ENCODE measurements at regions not wholly inside any gene's neighbourhood (a gene's known extent, or its start where the extent isn't known, plus 50 kb on each side); places are given as distances from the start of the nearest gene placed in this dataset.

DNA sequence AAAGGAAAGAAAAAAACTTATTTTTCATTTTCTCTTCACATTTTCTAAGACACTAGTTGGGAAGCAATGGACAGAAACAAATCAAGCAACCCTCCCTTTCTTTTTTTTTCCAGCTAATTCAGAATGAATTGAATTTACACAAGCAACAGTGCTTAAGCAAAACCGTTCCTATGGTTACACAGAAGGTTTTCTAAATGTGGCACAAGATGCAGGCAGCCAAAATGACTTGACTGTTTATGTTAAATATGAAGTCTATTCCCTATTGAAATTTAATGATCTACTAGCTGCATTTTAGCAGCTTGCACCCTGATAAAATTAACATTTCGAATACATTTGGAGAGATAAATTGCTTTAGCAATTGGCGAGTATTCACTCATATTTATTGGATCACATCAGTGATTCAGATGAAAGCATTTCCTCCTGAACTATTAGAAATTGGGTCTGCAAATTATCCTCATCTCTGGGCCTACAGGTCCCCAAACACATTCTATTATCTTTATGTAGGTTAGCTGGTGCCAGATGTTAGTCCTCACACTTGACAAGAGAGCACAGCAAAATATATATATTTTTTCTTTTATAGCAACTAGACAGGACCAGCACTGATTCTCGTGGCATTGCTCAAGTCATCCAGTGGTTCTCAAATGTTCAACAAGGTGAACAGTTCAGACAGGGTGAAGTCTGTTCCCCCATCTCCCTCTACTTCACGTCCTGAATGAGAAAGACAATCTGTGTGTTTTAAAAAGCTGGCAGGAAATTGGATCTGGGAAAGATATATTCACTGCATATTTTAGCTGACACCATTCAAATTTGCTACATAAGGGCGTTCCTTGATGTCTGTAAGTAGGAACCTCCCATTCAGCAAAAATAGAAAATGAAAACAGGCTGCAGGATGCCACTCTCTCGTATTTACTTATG is 463.6 kb upstream of the KCNMB2 start:
- no peaks in the 10 kb centered on the region for H3K9me3 ChIP-seq (ENCODE audit: control insufficient read depth in 1 of 2, low read length in 2 of 2)
- no peak overlapping the region for H3K27ac ChIP-seq (ENCODE audit: low read depth, low read length)
- no peaks in the 10 kb centered on the region for H3K27me3 ChIP-seq (ENCODE audit: control insufficient read depth in 1 of 2, insufficient read depth in 2 of 2, low read length in 2 of 2)
- no peaks in the 10 kb centered on the region for H3K36me3 ChIP-seq (ENCODE audit: control insufficient read depth in 1 of 2, insufficient read depth in 2 of 2, low read length in 2 of 2)
- no peaks in the 10 kb centered on the region for H3K4me1 ChIP-seq (ENCODE audit: control insufficient read depth in 1 of 2, insufficient read depth in 2 of 2, low read length in 2 of 2)
- no peak overlapping the region for H3K4me3 ChIP-seq (ENCODE audit: low read depth in 1 of 2, low read length in 2 of 2)
- no peak overlapping the region for H3K9ac ChIP-seq (ENCODE audit: low read depth in 1 of 2, low read length in 2 of 2)

DNA sequence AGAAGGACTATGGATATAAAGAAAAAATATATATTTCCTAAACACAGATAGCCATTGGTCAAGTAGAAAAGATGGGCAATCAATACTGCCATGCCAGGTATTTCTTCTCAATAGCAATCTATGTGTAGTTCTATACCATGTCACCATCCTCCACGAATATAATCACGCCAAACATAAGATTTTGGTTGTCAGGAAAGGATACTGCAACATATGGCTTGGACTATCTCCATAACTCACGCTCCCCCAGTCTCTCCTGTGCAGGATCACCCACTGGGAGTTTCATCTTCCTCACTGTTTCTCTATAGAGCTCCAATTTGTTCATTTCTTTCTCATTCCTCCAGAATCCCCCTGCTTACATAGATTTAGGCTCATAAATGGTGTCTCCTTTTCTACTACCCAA is 462.9 kb upstream of the KCNMB2 start:
- Histone ChIP-seq H3K9ac (ENCODE audit: low read depth in 1 of 2, low read length in 2 of 2) (no peak overlapping the region), H3K4me3 (ENCODE audit: low read depth in 1 of 2, low read length in 2 of 2) (no peak overlapping the region), H3K36me3 (ENCODE audit: control insufficient read depth in 1 of 2, insufficient read depth in 2 of 2, low read length in 2 of 2) (no peaks in the 10 kb centered on the region), H3K27me3 (ENCODE audit: control insufficient read depth in 1 of 2, insufficient read depth in 2 of 2, low read length in 2 of 2) (no peaks in the 10 kb centered on the region), H3K27ac (ENCODE audit: low read depth, low read length) (no peak overlapping the region), H3K4me1 (ENCODE audit: control insufficient read depth in 1 of 2, insufficient read depth in 2 of 2, low read length in 2 of 2) (no peaks in the 10 kb centered on the region), H3K9me3 (ENCODE audit: control insufficient read depth in 1 of 2, low read length in 2 of 2) (no peaks in the 10 kb centered on the region)

DNA sequence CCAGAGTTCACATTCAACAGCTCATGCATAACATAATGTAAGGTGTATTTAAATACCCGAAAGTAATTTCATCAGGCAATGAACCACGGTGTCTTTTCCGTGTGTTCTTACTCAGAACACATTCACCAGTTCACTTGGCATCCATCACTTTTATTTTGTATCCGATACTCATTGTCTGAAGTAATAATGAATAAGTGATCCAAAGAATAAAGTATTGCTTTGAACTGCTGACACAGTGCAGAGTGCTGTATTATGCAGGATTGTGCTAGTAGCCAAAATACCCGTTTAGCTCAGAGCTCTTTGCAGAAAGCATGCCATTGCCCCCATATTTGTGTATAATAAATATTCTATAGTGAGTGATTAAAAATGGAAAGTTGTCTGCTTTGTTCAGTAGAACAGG is 460.9 kb upstream of the KCNMB2 start:
- no peaks in the 10 kb centered on the region for H3K27me3 ChIP-seq (ENCODE audit: control insufficient read depth in 1 of 2, insufficient read depth in 2 of 2, low read length in 2 of 2)
- no peak overlapping the region for H3K9ac ChIP-seq (ENCODE audit: low read depth in 1 of 2, low read length in 2 of 2)
- H3K36me3 ChIP-seq (ENCODE audit: control insufficient read depth in 1 of 2, insufficient read depth in 2 of 2, low read length in 2 of 2), result no peaks in the 10 kb centered on the region
- H3K27ac ChIP-seq (ENCODE audit: low read depth, low read length), result no peak overlapping the region
- no peak overlapping the region for H3K4me3 ChIP-seq (ENCODE audit: low read depth in 1 of 2, low read length in 2 of 2)
- no peaks in the 10 kb centered on the region for H3K9me3 ChIP-seq (ENCODE audit: control insufficient read depth in 1 of 2, low read length in 2 of 2)
- H3K4me1 ChIP-seq (ENCODE audit: control insufficient read depth in 1 of 2, insufficient read depth in 2 of 2, low read length in 2 of 2), result no peaks in the 10 kb centered on the region

DNA sequence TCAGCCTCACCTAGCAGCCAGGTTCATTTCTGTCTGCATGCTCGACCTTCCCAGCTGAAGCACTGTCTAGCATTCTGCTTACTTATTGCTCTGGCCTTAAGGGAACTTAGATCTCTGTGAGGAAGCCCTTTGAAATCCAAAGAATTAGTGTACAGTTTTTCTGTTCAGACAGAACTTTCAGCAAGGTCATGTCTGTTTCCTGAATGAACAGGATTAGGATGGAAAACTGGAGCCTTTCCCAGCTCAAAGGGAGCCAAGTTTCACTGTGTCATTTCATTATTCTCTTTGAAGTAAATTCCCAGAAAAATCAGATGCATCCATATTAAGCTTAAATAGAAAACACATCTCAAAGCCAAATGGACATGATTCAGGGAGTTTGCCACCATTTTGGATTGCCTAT is 457.3 kb upstream of the KCNMB2 start:
- H3K27ac ChIP-seq (ENCODE audit: low read depth, low read length), result no peak overlapping the region
- H3K9me3 ChIP-seq (ENCODE audit: control insufficient read depth in 1 of 2, low read length in 2 of 2), result no peaks in the 10 kb centered on the region
- H3K27me3 ChIP-seq (ENCODE audit: control insufficient read depth in 1 of 2, insufficient read depth in 2 of 2, low read length in 2 of 2), result no peaks in the 10 kb centered on the region
- H3K9ac ChIP-seq (ENCODE audit: low read depth in 1 of 2, low read length in 2 of 2), result no peak overlapping the region
- peaks cover 0 to 4% of the 10 kb centered on the region in 2 donors for H3K4me1 ChIP-seq (ENCODE audit: control insufficient read depth in 1 of 2, insufficient read depth in 2 of 2, low read length in 2 of 2)
- H3K4me3 ChIP-seq (ENCODE audit: low read depth in 1 of 2, low read length in 2 of 2), result no peak overlapping the region
- H3K36me3 ChIP-seq (ENCODE audit: control insufficient read depth in 1 of 2, insufficient read depth in 2 of 2, low read length in 2 of 2), result no peaks in the 10 kb centered on the region

DNA sequence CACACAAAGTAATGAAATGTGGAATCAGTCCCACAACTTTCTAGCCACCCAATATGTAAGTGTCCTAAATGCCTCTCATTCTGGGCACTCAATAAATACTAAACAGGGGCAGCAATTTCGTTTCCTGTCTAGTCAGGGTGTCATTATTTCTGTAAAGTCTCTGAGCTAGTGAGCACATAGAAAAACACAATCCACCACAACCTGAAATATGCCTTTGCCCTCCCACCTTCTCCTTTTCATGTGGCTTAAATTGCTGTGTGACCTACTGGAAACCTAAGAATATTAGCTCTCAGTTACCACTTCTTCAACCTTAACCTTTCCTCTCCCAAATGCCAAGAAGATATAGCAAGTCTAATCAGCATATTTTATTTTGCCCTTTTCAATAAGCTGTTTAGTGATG is 456.3 kb upstream of the KCNMB2 start:
- peaks cover 2 to 14% of the 10 kb centered on the region in 2 donors for H3K4me1 ChIP-seq (ENCODE audit: control insufficient read depth in 1 of 2, insufficient read depth in 2 of 2, low read length in 2 of 2)
- H3K9ac ChIP-seq (ENCODE audit: low read depth in 1 of 2, low read length in 2 of 2), result no peak overlapping the region
- H3K27me3 ChIP-seq (ENCODE audit: control insufficient read depth in 1 of 2, insufficient read depth in 2 of 2, low read length in 2 of 2), result no peaks in the 10 kb centered on the region
- H3K36me3 ChIP-seq (ENCODE audit: control insufficient read depth in 1 of 2, insufficient read depth in 2 of 2, low read length in 2 of 2), result no peaks in the 10 kb centered on the region
- no peaks in the 10 kb centered on the region for H3K9me3 ChIP-seq (ENCODE audit: control insufficient read depth in 1 of 2, low read length in 2 of 2)
- no peak overlapping the region for H3K4me3 ChIP-seq (ENCODE audit: low read depth in 1 of 2, low read length in 2 of 2)
- H3K27ac ChIP-seq (ENCODE audit: low read depth, low read length), result no peak overlapping the region

DNA sequence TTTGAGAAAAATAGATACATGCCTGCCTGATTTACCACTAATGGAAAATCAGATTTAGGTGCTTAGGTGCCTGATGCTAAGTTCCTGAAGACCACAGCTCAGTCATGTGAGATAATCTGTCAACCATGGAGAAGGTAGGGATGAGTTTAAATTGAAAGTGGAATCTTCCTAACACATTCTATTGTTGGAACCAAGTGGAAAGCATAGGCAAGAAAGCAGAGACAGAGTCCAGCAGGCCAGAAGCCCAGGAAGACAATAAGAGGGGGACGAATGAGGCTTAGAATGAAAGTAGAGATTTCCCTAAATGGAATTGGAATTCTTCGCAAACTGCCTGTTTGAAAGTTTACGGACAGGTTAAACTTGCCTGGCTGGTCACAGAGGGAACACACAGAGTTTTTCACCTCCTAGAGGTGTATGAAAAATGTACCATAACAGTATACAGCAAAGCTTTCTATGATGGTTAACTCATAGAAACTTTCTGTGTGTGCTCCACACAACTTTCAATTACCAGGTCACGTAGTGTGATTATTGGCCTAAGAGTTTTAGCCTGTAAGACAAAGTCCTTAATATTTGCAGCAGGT is 453.8 kb upstream of the KCNMB2 start:
- Histone ChIP-seq H3K36me3 (ENCODE audit: control insufficient read depth in 1 of 2, insufficient read depth in 2 of 2, low read length in 2 of 2) (no peaks in the 10 kb centered on the region), H3K4me3 (ENCODE audit: low read depth in 1 of 2, low read length in 2 of 2) (no peak overlapping the region), H3K27ac (ENCODE audit: low read depth, low read length) (no peak overlapping the region), H3K4me1 (ENCODE audit: control insufficient read depth in 1 of 2, insufficient read depth in 2 of 2, low read length in 2 of 2) (peaks cover 10 to 33% of the 10 kb centered on the region in 2 donors), H3K9me3 (ENCODE audit: control insufficient read depth in 1 of 2, low read length in 2 of 2) (no peaks in the 10 kb centered on the region), H3K9ac (ENCODE audit: low read depth in 1 of 2, low read length in 2 of 2) (no peak overlapping the region), H3K27me3 (ENCODE audit: control insufficient read depth in 1 of 2, insufficient read depth in 2 of 2, low read length in 2 of 2) (no peaks in the 10 kb centered on the region)

DNA sequence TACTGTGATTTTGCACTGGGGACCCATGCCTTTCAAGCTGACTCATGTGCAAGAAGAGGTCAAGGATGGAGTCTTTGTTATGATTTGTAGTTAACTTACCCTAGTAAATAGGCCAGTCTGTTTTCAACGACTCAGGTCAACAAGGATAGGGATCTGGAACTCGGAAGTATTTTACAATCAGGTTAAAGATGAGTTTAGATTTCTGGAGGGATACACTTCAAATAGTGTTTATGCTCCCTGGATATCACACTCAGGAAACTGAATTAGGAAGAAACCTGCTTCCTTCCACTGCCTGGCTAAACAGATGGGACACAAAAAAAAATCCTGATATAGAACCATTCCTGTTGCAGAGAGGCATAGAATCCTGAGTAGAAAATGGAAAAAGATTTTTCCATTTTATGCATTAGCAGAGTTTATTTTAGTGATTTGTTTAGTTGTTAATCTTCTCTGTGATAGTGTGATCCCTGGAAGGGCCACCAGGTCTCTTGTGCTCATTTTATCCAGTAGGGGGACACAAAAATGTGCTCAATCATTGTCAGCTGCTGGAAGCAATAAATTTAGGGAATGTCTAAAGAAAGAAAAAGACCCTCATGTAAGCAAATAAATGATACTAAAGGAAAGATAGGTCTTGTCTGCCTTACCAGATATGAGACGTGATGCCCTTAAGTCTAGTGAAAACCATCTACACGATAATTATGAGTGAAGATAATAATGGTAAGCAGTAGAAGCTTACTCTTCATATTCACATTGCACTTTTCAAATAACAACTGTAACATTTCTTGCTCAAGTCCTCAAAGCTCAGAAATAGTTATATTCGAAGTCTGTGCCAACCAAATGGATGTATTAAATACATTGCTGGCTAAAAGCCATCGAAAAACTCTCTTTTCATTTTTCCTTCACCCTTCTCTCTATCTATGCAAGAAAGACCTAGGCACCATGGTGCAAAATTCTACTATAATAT is 452.1 kb upstream of the KCNMB2 start:
- Histone ChIP-seq H3K4me3 (ENCODE audit: low read depth in 1 of 2, low read length in 2 of 2) (no peak overlapping the region), H3K27me3 (ENCODE audit: control insufficient read depth in 1 of 2, insufficient read depth in 2 of 2, low read length in 2 of 2) (no peaks in the 10 kb centered on the region), H3K36me3 (ENCODE audit: control insufficient read depth in 1 of 2, insufficient read depth in 2 of 2, low read length in 2 of 2) (no peaks in the 10 kb centered on the region), H3K4me1 (ENCODE audit: control insufficient read depth in 1 of 2, insufficient read depth in 2 of 2, low read length in 2 of 2) (peaks cover 10 to 35% of the 10 kb centered on the region in 2 donors), H3K9ac (ENCODE audit: low read depth in 1 of 2, low read length in 2 of 2) (no peak overlapping the region), H3K9me3 (ENCODE audit: control insufficient read depth in 1 of 2, low read length in 2 of 2) (no peaks in the 10 kb centered on the region), H3K27ac (ENCODE audit: low read depth, low read length) (no peak overlapping the region)

DNA sequence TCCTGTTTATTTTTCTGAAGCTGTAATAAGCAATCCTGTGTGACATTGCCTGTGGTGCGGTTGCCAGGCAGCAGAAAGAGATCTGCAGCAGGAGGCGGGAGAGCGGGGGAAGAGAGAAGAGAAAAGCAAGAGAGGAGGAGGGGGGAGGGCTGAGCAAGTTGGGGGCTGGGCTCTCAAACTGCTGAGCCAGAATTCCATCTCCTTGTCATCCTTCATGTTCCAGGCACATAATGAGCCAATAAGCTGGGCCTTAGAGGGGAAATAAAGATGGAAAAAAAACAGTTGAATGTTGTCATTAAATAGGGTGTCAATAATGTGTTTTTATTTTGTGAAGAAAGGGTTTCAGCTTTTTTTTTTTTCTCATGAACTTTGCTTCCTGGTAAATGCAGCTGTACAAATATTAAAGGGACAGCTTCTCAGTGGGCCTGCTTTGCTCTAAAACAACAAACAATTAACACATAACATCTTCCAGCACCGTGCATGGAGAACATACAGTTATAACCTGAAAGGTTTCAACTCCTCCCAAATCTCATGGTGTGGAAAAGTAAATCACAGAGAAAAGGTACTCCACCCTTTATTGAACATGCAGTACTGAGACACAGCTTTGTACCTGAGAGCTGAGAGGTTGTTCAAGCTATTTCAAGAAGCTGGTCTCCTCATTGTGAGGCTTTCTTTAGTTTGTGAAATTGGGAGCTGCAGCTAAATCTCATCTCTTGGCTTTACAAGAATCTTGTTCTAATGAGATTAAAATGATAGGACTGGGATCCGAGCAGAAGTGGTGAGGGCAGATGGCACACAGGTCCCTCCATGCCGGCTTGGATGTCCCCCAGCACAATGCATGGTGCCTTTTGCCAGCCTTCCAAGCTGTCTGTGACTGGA is 451.1 kb upstream of the KCNMB2 start:
- H3K4me1 ChIP-seq (ENCODE audit: control insufficient read depth in 1 of 2, insufficient read depth in 2 of 2, low read length in 2 of 2), result peaks cover 10 to 35% of the 10 kb centered on the region in 2 donors
- no peak overlapping the region for H3K27ac ChIP-seq (ENCODE audit: low read depth, low read length)
- H3K9ac ChIP-seq (ENCODE audit: low read depth in 1 of 2, low read length in 2 of 2), result no peak overlapping the region

DNA sequence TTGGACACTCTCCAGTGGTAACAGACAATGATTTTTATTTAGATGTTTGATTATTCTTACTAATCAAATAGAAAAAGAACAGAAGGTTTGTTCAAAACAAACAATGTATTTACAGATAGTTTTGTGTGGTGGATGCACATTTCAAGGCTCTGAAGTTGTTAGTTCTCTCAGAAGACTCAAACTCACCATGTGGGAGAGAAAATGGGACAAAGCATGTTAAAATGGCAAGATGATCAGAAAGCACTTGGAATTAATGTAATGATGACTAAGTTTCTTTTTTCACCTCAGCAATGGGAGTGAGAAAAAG is 450.5 kb upstream of the KCNMB2 start:
- H3K36me3 ChIP-seq (ENCODE audit: control insufficient read depth in 1 of 2, insufficient read depth in 2 of 2, low read length in 2 of 2), result no peaks in the 10 kb centered on the region
- H3K4me1 ChIP-seq (ENCODE audit: control insufficient read depth in 1 of 2, insufficient read depth in 2 of 2, low read length in 2 of 2), result peaks cover 10 to 35% of the 10 kb centered on the region in 2 donors
- no peak overlapping the region for H3K9ac ChIP-seq (ENCODE audit: low read depth in 1 of 2, low read length in 2 of 2)
- H3K4me3 ChIP-seq (ENCODE audit: low read depth in 1 of 2, low read length in 2 of 2), result no peak overlapping the region
- H3K27me3 ChIP-seq (ENCODE audit: control insufficient read depth in 1 of 2, insufficient read depth in 2 of 2, low read length in 2 of 2), result no peaks in the 10 kb centered on the region
- H3K27ac ChIP-seq (ENCODE audit: low read depth, low read length), result no peak overlapping the region
- H3K9me3 ChIP-seq (ENCODE audit: control insufficient read depth in 1 of 2, low read length in 2 of 2), result no peaks in the 10 kb centered on the region

More for the DNA sequence above, 451.1 kb upstream of the KCNMB2 start:
- H3K9me3 ChIP-seq (ENCODE audit: control insufficient read depth in 1 of 2, low read length in 2 of 2), result no peaks in the 10 kb centered on the region
- no peaks in the 10 kb centered on the region for H3K27me3 ChIP-seq (ENCODE audit: control insufficient read depth in 1 of 2, insufficient read depth in 2 of 2, low read length in 2 of 2)
- H3K4me3 ChIP-seq (ENCODE audit: low read depth in 1 of 2, low read length in 2 of 2), result no peak overlapping the region
- H3K36me3 ChIP-seq (ENCODE audit: control insufficient read depth in 1 of 2, insufficient read depth in 2 of 2, low read length in 2 of 2), result no peaks in the 10 kb centered on the region

Measured in duodenal mucosa (tissue), 2 donors.